EL (cell line): ENCODE measurements at regions not wholly inside any gene's neighbourhood (a gene's known extent, or its start where the extent isn't known, plus 50 kb on each side); places are given as distances from the start of the nearest gene placed in this dataset.

Experiments
- DNase-seq: peaks from one replicate; pipeline ENCODE4 v3.0.0-alpha.2; 2016

DNA sequence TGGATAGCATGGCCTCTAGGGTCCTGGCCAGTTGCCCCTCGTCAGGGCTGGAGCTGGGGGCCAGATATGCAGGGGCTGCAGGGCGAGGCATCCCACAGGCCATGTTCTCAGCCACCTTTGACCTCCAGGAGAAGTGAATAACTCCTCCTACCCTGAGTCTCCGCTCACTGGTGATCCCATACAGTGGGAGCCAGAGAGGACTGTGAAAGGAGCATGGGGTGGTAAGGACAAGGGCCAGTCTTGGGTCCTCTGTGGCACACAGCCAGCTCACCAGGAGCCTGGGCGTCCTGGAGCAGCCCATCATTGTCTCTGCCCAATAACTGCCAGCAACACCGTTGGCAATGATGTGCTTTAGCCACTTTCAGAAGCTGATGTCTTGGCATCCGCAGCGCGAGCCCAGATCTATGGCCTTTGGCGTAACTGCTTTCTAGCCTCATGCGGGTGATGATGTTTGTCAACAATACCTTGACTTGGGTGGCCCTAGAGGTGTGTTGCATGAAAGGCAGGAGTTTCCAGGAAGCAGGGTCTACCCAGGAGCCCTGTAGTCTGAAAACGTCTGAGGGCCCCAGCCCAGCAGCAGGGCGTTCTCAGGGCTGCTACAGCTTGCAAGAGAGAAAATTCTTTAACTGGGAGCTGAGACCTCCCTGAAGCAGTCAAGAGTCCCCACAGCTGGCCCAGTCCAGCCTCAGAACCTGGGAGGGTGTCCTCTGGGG is 61.1 kb upstream of the IQSEC1 start:
- DNase-seq = no peak

DNA sequence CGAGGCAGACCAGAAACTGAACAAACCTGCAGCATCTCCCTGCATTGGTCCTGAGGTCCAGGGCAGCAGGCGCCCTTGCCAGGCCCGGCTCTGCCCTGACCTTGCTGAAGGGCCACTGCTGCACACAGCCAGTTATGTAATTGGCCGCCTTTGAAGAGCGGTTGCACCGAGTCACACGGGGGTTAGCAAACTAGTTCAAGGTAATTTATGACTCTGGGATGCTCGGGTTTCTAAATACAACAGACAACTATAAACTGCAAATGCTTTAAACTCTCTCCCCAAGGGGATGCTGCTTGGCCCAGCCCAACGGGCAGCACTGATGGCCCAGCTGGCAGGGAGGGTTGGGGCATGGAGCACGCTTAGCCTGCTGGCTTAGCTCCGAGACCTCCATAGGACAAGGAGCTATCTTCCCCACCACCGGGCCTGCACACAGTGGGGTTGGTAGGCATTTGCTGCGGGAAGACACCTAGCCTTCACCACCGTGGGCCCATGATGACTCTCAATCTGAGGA is 60.3 kb upstream of the IQSEC1 start:
- no peak for DNase-seq

DNA sequence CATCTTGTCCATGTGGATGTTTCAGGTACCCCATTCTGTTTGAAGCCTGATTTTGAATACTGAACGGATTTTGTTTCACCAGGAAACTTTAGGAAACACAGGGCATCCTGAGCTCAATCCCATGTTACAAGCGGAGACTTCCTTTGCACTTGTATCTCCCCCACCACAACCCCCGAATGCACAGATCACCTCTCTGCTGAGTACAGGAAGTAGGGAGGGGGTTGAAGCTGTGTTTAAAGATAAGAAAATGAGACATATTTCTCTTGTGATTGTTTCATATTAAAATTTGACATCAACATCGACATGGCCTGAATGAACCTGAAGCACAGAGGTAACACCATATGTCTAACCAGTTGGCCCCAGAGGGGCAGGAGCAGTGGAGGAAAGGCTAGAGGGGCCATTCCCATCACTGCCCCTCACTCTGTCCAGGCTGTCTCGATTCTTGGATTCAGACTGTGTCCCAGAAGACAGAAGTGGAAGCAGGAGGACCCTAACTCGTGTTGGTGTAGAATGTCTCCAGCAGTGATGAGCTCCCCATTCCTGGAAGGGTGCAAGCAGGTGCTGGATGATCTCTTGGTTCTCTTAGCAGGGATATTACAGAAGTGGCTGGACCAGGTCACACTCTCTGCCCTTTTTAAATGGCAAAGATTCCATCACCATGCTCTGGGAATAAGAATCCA is 59.6 kb upstream of the IQSEC1 start:
- DNase-seq = no peak

DNA sequence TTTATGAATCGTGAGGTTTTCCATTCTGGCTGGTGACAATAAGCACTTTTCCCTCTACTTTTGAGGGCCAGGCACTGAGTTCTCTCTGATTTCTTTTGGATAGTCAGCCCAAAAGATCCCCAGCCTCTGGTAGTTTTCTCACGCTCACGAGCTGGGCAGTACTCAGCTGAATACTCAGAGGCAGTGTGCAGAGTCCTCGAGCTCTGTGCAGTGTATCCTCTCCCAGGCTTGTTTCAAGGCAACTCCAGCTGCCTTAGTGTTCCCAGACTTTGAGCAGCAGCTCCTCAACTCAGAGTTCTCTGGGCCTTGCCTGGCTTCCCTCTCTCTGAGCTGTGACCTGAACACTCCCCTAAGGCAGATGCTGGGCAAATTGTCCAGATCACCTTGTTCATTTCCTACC is 59.1 kb upstream of the IQSEC1 start:
- no peak for DNase-seq

DNA sequence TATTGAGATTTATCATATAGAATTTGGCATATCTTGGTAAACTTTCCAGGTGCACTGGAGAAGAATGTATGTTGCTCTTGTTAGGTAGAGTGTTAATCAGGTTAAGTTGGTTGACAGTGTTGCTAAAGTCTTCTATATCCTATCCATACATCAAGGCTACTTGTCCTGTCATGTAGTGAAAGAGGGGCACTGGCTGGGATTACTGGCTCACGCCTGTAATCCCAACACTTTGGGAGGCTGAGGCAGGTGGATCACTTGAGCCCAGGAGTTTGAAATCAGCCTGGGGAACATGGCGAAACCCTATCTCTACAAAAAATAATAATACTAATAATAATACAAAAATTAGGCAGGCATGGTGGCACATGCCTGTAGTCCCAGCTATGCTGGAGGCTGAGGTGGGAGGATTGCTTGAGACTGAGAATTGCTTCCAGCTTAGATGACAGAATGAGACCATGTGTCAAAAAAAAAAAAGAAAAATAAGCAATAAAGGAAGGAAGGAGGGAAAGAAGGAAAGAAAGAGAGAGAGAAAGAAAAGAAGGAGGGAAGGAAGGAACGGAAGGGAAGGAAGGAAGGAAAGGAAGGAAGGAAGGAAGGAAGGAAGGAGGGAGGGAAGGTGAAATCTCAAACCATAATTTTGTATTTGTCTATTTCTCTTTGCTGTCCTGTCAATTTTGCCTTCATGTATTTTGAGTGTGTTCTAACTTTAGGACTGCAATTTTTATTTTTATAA is 57.4 kb upstream of the IQSEC1 start:
- DNase-seq = no peak

DNA sequence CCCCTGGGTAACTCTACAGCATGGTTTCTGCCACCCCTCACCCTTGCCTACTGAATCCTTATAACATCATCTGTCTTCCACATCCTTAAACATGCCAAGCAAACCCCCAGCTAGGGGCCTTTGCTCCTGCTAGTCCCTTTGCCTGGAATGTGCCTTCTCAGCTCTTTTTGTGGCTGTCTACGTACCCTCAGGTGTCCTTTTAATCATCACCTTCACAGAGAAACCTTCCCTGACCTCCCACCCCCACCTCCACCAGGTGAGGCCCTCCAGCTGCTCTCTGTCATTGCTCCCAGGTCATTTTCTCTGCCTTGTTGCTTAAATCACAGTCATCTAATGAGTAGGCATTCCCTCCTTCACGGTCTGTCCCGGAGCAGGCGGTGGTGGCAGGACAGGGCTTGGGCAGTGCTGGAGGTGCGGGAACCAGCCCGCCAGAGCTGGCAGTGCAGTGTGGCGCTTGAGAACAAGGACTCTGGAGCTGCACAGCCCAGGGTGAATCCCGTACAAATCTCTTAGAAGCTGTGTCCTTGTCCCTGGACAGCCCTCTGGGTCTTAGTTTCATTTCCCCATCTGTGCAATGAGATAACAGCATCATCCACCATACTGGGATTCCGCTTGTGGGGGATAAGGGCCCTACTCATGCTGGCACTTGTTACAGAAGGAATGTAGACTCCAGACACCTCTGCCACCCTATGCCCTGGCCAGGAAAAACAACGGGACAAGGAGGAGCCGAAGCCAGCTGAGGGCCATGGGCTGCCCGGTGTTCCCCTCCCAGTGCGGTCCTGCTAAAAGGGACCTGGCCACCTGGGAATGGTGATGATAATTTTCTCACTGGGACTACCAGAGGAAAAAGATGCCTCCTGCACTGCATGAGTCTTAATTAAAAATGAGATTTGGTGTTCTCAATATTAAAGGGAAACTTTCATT is 52.1 kb upstream of the IQSEC1 start:
- no peak for DNase-seq

DNA sequence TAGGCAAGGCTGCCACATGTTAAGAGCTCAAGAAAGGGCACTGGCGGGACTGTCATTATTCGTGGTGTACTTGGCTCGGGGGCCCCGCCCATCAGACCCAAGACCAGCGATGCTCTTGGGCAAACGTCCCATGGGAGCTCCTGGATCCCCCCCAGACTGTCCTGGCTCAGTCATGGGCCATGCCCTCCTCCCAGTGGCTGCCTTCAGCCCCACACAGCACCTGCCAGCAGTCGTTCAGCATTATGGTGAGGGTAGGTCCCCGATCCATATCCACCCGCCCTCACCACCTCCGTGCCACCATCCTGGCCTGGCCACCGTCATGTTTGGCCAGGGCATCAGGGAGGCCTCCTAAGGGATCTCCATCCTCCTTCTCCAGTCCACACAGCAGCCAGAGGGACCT is 51.4 kb upstream of the IQSEC1 start:
- no peak for DNase-seq

DNA sequence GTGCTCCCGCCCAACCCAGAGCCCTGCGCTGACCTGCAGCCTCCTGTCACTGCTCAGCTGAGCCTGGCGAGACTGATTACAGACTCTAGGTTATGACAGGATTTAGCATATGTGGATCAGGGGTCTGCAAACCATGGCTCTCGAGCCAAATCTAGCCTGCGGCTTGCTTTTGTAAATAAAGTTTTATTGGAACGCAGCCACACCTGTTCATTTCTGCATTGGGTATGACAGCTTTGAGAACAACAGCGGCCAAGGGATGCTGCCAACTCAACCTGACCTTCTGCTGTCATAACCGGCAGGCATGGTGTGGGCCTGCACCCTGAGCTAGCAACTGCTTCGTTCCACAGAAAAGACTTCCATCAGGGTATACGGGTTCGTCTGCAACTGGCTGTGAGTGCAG is 50.5 kb upstream of the IQSEC1 start:
- no peak for DNase-seq

DNA sequence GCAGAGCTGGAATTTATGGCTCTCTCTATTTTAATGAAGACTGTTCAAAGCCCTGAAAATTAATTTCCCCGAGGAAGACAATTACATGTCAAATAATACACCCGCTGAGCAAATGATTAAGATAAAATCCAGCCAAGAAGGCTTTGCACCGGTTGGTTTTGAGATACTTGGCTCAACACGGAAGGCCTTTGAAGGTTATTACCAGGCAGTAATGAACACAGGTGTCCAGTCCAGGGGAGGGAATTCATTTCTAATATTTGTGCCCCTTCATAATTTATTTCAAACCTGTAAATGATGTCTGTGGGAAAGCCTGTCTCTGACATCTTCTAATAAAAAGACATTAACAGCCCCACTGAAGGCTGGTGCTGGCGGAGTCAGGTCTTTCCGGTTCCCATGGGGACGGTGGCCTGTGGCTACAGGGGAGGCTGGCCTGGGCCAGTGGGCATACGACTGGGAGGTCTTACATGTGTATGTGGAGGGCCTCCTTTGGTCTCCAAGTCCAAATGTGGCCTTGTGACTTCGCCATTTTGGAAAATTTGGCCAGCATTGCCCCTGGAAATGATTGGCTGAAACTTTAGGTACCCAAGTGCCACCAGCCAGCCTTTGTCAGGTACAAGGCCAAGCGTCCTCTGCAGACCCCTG is 49.9 kb upstream of the IQSEC1 start:
- no peak for DNase-seq
